Keratinocyte (primary cell): ENCODE measurements at regions not wholly inside any gene's neighbourhood (a gene's known extent, or its start where the extent isn't known, plus 50 kb on each side); places are given as distances from the start of the nearest gene placed in this dataset.

Experiments used
- EZH2 ChIP-seq: IDR thresholded peaks from one replicate; pipeline ENCODE4 v1.6.1; 2012; ENCODE audit warnings: inconsistent platforms, mild to moderate bottlenecking, low read length, moderate library complexity
- TF ChIP-seq, protein P1 (sequence below), 3 experiments: IDR thresholded peaks in 1 of 3; conservative IDR thresholded peaks in 1 of 3; optimal IDR thresholded peaks in 1 of 3; 2 replicates in 2 of 3; 3 replicates in 1 of 3; pipeline versions ENCODE3 to v1.5.1; 2011; ENCODE audit warnings: low read length in 3 of 3, mild to moderate bottlenecking in 3 of 3, moderate library complexity in 2 of 3, control low read depth in 1 of 3, inconsistent platforms in 1 of 3; ENCODE audit not compliant: insufficient read depth in 2 of 3; ENCODE audit errors: extremely low read depth in 1 of 3

DNA sequence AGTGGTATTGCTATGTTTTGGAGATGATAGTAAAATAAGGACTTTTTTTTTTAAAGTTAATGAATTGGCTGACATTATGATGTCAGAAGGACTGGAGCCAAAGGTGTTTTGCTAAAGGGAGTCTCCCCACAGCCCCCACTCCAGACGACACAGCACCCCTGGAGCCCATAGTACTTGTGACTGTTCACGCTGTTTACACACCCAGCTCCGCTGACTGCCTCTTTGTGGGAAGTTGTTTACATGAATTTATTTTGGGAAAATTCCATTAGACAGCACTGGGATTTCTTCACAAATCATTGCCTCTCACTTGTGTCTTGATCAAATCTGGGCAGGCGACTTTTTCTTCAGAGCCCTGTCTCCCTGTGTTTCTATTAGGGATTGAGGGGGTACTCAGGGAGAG lies 108.6 kb downstream of the C17orf67 start:
- TF ChIP-seq, protein P1, sequence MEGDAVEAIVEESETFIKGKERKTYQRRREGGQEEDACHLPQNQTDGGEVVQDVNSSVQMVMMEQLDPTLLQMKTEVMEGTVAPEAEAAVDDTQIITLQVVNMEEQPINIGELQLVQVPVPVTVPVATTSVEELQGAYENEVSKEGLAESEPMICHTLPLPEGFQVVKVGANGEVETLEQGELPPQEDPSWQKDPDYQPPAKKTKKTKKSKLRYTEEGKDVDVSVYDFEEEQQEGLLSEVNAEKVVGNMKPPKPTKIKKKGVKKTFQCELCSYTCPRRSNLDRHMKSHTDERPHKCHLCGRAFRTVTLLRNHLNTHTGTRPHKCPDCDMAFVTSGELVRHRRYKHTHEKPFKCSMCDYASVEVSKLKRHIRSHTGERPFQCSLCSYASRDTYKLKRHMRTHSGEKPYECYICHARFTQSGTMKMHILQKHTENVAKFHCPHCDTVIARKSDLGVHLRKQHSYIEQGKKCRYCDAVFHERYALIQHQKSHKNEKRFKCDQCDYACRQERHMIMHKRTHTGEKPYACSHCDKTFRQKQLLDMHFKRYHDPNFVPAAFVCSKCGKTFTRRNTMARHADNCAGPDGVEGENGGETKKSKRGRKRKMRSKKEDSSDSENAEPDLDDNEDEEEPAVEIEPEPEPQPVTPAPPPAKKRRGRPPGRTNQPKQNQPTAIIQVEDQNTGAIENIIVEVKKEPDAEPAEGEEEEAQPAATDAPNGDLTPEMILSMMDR (optimal IDR thresholded peaks at IDR 0.05 in 1 of 3, IDR thresholded peaks at IDR 0.05 in 1 of 3, conservative IDR thresholded peaks at IDR 0.05 in 1 of 3; ENCODE audit: extremely low read depth in 1 of 3, insufficient read depth in 2 of 3, low read length in 3 of 3): no peak
- no peak for TF ChIP-seq EZH2
